H1 (cell line): ENCODE measurements at regions not wholly inside any gene's neighbourhood (a gene's known extent, or its start where the extent isn't known, plus 50 kb on each side); places are given as distances from the start of the nearest gene placed in this dataset.

Source experiments
- CTCF ChIA-PET: fragments of 300-600 bp; sonication (Branson Sonifier 250); formaldehyde crosslinking; loops from one replicate; lab custom pipeline; 2021; ENCODE audit not compliant: partially characterized antibody; lab: Charles Lee
- POLR2A ChIA-PET: fragments of 300-600 bp; sonication (Branson Sonifier 250); formaldehyde crosslinking; loops from one replicate; lab custom pipeline; 2021; ENCODE audit warnings: inconsistent platforms; ENCODE audit not compliant: partially characterized antibody; lab: Charles Lee
- DNase-seq, 2 experiments: peaks; one replicate each; pipeline versions ENCODE4 v3.0.0 to v3.0.0-alpha.2; 2010 to 2022; ENCODE audit warnings: low spot score in 2 of 2, low read depth in 1 of 2, mixed read lengths in 1 of 2
- FAIRE-seq: peaks from 2 replicates; lab custom pipeline; 2011; peaks lifted over from hg19 to GRCh38; lab: Jason Lieb, UNC
- H2AFZ ChIP-seq: 2 replicates; pipeline ENCODE4 v1.8.1; 2012; ENCODE audit warnings: low read length, inconsistent platforms
- H2AK5ac ChIP-seq: 2 replicates; pipeline ENCODE4 v1.6.1; 2013; ENCODE audit warnings: low read depth, low read length
- H2BK120ac ChIP-seq: replicated peaks from 2 replicates; pipeline ENCODE3; 2013; ENCODE audit warnings: low read depth, low read length, inconsistent platforms
- H2BK12ac ChIP-seq: 2 replicates; pipeline ENCODE4 v1.6.1; 2013; ENCODE audit warnings: low read depth, low read length
- H2BK15ac ChIP-seq: 2 replicates; pipeline ENCODE4 v1.6.1; 2013; ENCODE audit warnings: low read length
- H2BK20ac ChIP-seq: 2 replicates; pipeline ENCODE4 v1.6.1; 2013; ENCODE audit warnings: low read length
- H2BK5ac ChIP-seq: 2 replicates; pipeline ENCODE4 v1.6.1; 2013; ENCODE audit warnings: low read depth, low read length
- H3K14ac ChIP-seq: 2 replicates; pipeline ENCODE4 v1.6.1; 2013; ENCODE audit warnings: inconsistent platforms; ENCODE audit not compliant: insufficient read length
- H3K18ac ChIP-seq: 2 replicates; pipeline ENCODE4 v1.6.1; 2013; ENCODE audit warnings: low read length; ENCODE audit errors: extremely low read depth
- H3K23ac ChIP-seq: 2 replicates; pipeline ENCODE4 v1.6.1; 2013; ENCODE audit warnings: inconsistent platforms; ENCODE audit not compliant: insufficient read length
- H3K23me2 ChIP-seq: 2 replicates; pipeline ENCODE4 v1.6.1; 2013; ENCODE audit warnings: low read depth, low read length
- H3K27ac ChIP-seq: 2 replicates; pipeline ENCODE4 v1.6.1; 2011; ENCODE audit warnings: low read depth, low read length, inconsistent platforms
- H3K27me3 ChIP-seq, 4 experiments: replicated peaks in 1 of 4; 1 replicate in 1 of 4; 2 replicates in 3 of 4; pipeline versions ENCODE4 v1.6.1 to v1.8.1; 2011 to 2013; ENCODE audit warnings: low read length in 3 of 4, mild to moderate bottlenecking in 3 of 4, inconsistent platforms in 2 of 4, mixed read lengths in 2 of 4, moderate library complexity in 1 of 4; ENCODE audit not compliant: control insufficient read depth in 3 of 4, insufficient read depth in 3 of 4; ENCODE audit errors: extremely low read depth in 1 of 4
- H3K36me3 ChIP-seq, 4 experiments: 2 replicates each; pipeline versions ENCODE4 v1.6.1 to v1.8.1; 2011 to 2013; ENCODE audit warnings: mild to moderate bottlenecking in 4 of 4, low read length in 3 of 4, moderate library complexity in 2 of 4, control low read depth in 1 of 4, inconsistent platforms in 1 of 4; ENCODE audit not compliant: insufficient read depth in 4 of 4, control insufficient read depth in 2 of 4
- H3K4ac ChIP-seq: replicated peaks from 2 replicates; pipeline ENCODE3; 2013; ENCODE audit warnings: low read length, low read depth, mixed read lengths, inconsistent platforms; ENCODE audit not compliant: insufficient read length
- H3K4me1 ChIP-seq, 4 experiments: replicated peaks in 1 of 4; 1 replicate in 1 of 4; 2 replicates in 3 of 4; pipeline versions ENCODE4 v1.6.1 to v1.8.1; 2011 to 2013; ENCODE audit warnings: low read length in 3 of 4, inconsistent platforms in 2 of 4, mixed read lengths in 1 of 4; ENCODE audit not compliant: insufficient read depth in 4 of 4, control insufficient read depth in 3 of 4
- H3K4me2 ChIP-seq, 2 experiments: 2 replicates each; pipeline versions ENCODE4 v1.6.1 to v1.8.1; 2011 to 2013; ENCODE audit warnings: low read depth in 2 of 2, low read length in 2 of 2, control low read depth in 1 of 2, inconsistent platforms in 1 of 2, mild to moderate bottlenecking in 1 of 2; ENCODE audit not compliant: insufficient read depth in 1 of 2
- H3K4me3 ChIP-seq, 4 experiments: fragments of 200-600, 300-600 bp in 1 of 4; sonication (generic), shearing (Covaris generic), sonication (Bioruptor Twin) in 1 of 4; 2 replicates each; pipeline versions ENCODE4 v1.5.1 to v1.8.1; 2011 to 2016; ENCODE audit warnings: low read length in 4 of 4, low read depth in 3 of 4, control low read depth in 2 of 4, inconsistent platforms in 2 of 4, mild to moderate bottlenecking in 2 of 4, mixed read lengths in 1 of 4, moderate library complexity in 1 of 4; ENCODE audit not compliant: insufficient read depth in 2 of 4; ENCODE audit errors: extremely low read depth in 1 of 4
- H3K56ac ChIP-seq: replicated peaks from 2 replicates; pipeline ENCODE3; 2013; ENCODE audit warnings: low read depth, mild to moderate bottlenecking, mixed read lengths, low read length, inconsistent platforms; ENCODE audit not compliant: insufficient read length
- H3K79me1 ChIP-seq: 2 replicates; pipeline ENCODE4 v1.6.1; 2013; ENCODE audit warnings: low read depth, low read length, control low read depth
- H3K79me2 ChIP-seq, 2 experiments: 2 replicates each; pipeline versions ENCODE4 v1.6.1 to v1.8.1; 2012 to 2013; ENCODE audit warnings: low read length in 2 of 2, mild to moderate bottlenecking in 2 of 2, inconsistent platforms in 1 of 2; ENCODE audit not compliant: insufficient read depth in 2 of 2, control insufficient read depth in 1 of 2
- H3K9ac ChIP-seq, 4 experiments: replicated peaks in 1 of 4; 1 replicate in 1 of 4; 2 replicates in 3 of 4; pipeline versions ENCODE4 v1.6.1 to v1.8.1; 2011 to 2013; ENCODE audit warnings: low read depth in 3 of 4, low read length in 3 of 4, control low read depth in 2 of 4, mild to moderate bottlenecking in 2 of 4, moderate library complexity in 2 of 4, inconsistent platforms in 1 of 4; ENCODE audit errors: extremely low read depth in 1 of 4
- H3K9me3 ChIP-seq, 2 experiments: 2 replicates each; pipeline versions ENCODE4 v1.6.1 to v1.8.1; 2012 to 2013; ENCODE audit warnings: mild to moderate bottlenecking in 2 of 2, moderate library complexity in 2 of 2, control low read depth in 1 of 2, inconsistent platforms in 1 of 2, low read depth in 1 of 2, low read length in 1 of 2, mixed read lengths in 1 of 2; ENCODE audit not compliant: insufficient read depth in 2 of 2
- H4K20me1 ChIP-seq, 2 experiments: replicated peaks in 1 of 2; 2 replicates each; pipeline versions ENCODE3 to v1.8.1; 2011 to 2013; ENCODE audit warnings: inconsistent platforms in 2 of 2, low read length in 2 of 2, mild to moderate bottlenecking in 1 of 2; ENCODE audit not compliant: insufficient read depth in 2 of 2, control insufficient read depth in 1 of 2
- H4K5ac ChIP-seq: 2 replicates; pipeline ENCODE4 v1.6.1; 2013; ENCODE audit warnings: low read length, low read depth, mixed read lengths, inconsistent platforms; ENCODE audit not compliant: insufficient read length
- H4K8ac ChIP-seq: 2 replicates; pipeline ENCODE4 v1.8.0; 2013; ENCODE audit warnings: mild to moderate bottlenecking, moderate library complexity, low read length, inconsistent platforms; ENCODE audit not compliant: insufficient read depth; ENCODE audit errors: extremely low read depth
- H4K91ac ChIP-seq: replicated peaks from 2 replicates; pipeline ENCODE3; 2013; ENCODE audit warnings: low read length, mixed read lengths, inconsistent platforms; ENCODE audit not compliant: insufficient read length
- ATF3 ChIP-seq: IDR thresholded peaks from 2 replicates; pipeline ENCODE4 v1.6.1; 2011; ENCODE audit warnings: low read depth, mild to moderate bottlenecking, low read length; ENCODE audit not compliant: insufficient read depth
- EP300 ChIP-seq, 2 experiments: IDR thresholded peaks; 1 replicate in 1 of 2; 2 replicates in 1 of 2; pipeline ENCODE4 v1.6.1; 2011 to 2012; ENCODE audit warnings: low read depth in 2 of 2, low read length in 2 of 2, mild to moderate bottlenecking in 2 of 2, borderline replicate concordance in 1 of 2, inconsistent platforms in 1 of 2, moderate library complexity in 1 of 2
- FOSL1 ChIP-seq: IDR thresholded peaks from 2 replicates; pipeline ENCODE4 v1.6.1; 2011; ENCODE audit warnings: mild to moderate bottlenecking, low read depth, low read length, moderate library complexity; ENCODE audit not compliant: insufficient read depth
- HDAC2 ChIP-seq, 2 experiments: fragments of 300-600 bp in 1 of 2; sonication (generic) in 1 of 2; IDR thresholded peaks; 2 replicates each; pipeline ENCODE4 v1.6.1; 2011 to 2012; ENCODE audit warnings: low read depth in 2 of 2, low read length in 2 of 2, mild to moderate bottlenecking in 2 of 2, moderate library complexity in 2 of 2, borderline replicate concordance in 1 of 2, inconsistent platforms in 1 of 2
- HDAC6 ChIP-seq: IDR thresholded peaks from one replicate; pipeline ENCODE4 v1.7.1; 2012; ENCODE audit warnings: low read depth, mild to moderate bottlenecking, inconsistent platforms, low read length, moderate library complexity
- JUND ChIP-seq: IDR thresholded peaks from 2 replicates; pipeline ENCODE4 v1.6.1; 2011; ENCODE audit warnings: mild to moderate bottlenecking, improper control_type of control experiment, low read length
- KDM1A ChIP-seq: fragments of 200-600, 300-600 bp; sonication (generic); IDR thresholded peaks from 2 replicates; pipeline ENCODE4 v1.7.1; 2016; ENCODE audit warnings: mild to moderate bottlenecking, low read length, borderline replicate concordance
- PHF8 ChIP-seq: fragments of 200-600 bp; sonication (generic); conservative IDR thresholded peaks from 2 replicates; pipeline ENCODE4 v1.7.1; 2012; ENCODE audit warnings: low read depth, mild to moderate bottlenecking, inconsistent platforms, low read length, moderate library complexity
- SIX5 ChIP-seq: IDR thresholded peaks from 2 replicates; pipeline ENCODE4 v1.6.1; 2011; ENCODE audit warnings: mild to moderate bottlenecking, low read depth, low read length
- SP4 ChIP-seq: IDR thresholded peaks from 2 replicates; pipeline ENCODE4 v1.6.1; 2012; ENCODE audit warnings: low read length, inconsistent platforms
- TAF1 ChIP-seq: IDR thresholded peaks from 2 replicates; pipeline ENCODE4 v1.6.1; 2011; ENCODE audit warnings: mild to moderate bottlenecking, low read depth, low read length
- USF2 ChIP-seq: IDR thresholded peaks from 2 replicates; pipeline ENCODE4 v1.6.1; 2011; ENCODE audit warnings: low read length, improper control_type of control experiment
- ZNF274 ChIP-seq: IDR thresholded peaks from 2 replicates; pipeline ENCODE4 v1.7.0; 2012; ENCODE audit warnings: low read length, borderline replicate concordance; ENCODE audit errors: extremely low read depth
- WGBS, 2 experiments: shearing (Covaris generic) in 1 of 2; methylation state at CpG; one replicate each; pipeline versions ENCODE4 v1.1.6 to v1.1.7; 2013 to 2015; ENCODE audit warnings: low lambda C conversion rate in 2 of 2, mixed read lengths in 2 of 2, inconsistent platforms in 1 of 2, low coverage in 1 of 2, missing lambda C conversion rate in 1 of 2; ENCODE audit not compliant: insufficient replicate concordance in 2 of 2, insufficient coverage in 1 of 2, insufficient read length in 1 of 2; ENCODE audit errors: extremely low coverage in 1 of 2, missing lambda C conversion rate in 1 of 2; 5-methylcytosine and 5-hydroxymethylcytosine counted together

- Histone ChIP-seq H3K14ac (no peak overlapping the region), H3K56ac (no peak overlapping the region), H3K36me3 (no peaks in the 10 kb centered on the region; a peak in 1 of 8 replicates), H3K4ac (no peak overlapping the region), H3K9ac (no peak overlapping the region), H3K27me3 (no peaks in the 10 kb centered on the region), H2AFZ (no peak overlapping the region), H3K79me2 (no peaks in the 10 kb centered on the region), H2BK12ac (no peak overlapping the region), H3K23ac (no peak overlapping the region), H3K27ac (no peak overlapping the region), H2BK20ac (no peak overlapping the region), H2BK120ac (no peak overlapping the region), H3K4me3 (no peak overlapping the region), H4K20me1 (no peaks in the 10 kb centered on the region), H4K8ac (no peak overlapping the region), H4K91ac (no peak overlapping the region), H2BK15ac (no peak overlapping the region), H3K9me3 (no peaks in the 10 kb centered on the region), H4K5ac (no peak overlapping the region), H3K18ac (no peak overlapping the region), H3K79me1 (no peaks in the 10 kb centered on the region), H3K4me2 (no peak overlapping the region), H3K23me2 (no peaks in the 10 kb centered on the region), H3K4me1 (no peaks in the 10 kb centered on the region), H2BK5ac (no peak overlapping the region), H2AK5ac (no peak overlapping the region)
- FAIRE-seq (no peak), DNase-seq (no peak)
- CTCF ChIA-PET: interaction anchor here (0.7 kb wide), 1 partner anchor 209 kb away, joined by 3 read pairs; no protein-coding TSS in a partner anchor
- WGBS, 2 experiments: 93% methylated on average over 4 of the region's 4 CpGs; no CpG with 5 or more reads in 1 of the 2 experiments
- TF ChIP-seq ATF3 (no peak), JUND (no peak), HDAC2 (IDR thresholded peaks at IDR 0.05; ENCODE audit: borderline replicate concordance in 1 of 2, low read depth in 2 of 2, low read length in 2 of 2) (no peak), ZNF274 (no peak), FOSL1 (no peak), TAF1 (no peak), SP4 (no peak), HDAC6 (no peak), USF2 (no peak), KDM1A (no peak), PHF8 (no peak), EP300 (IDR thresholded peaks at IDR 0.05; ENCODE audit: borderline replicate concordance in 1 of 2, low read depth in 2 of 2, low read length in 2 of 2) (no peak), SIX5 (no peak)
- POLR2A ChIA-PET: no interaction called here
These were observed 345.4 kb upstream of the NCAM2 start for GRCh38 chr21:20652846-20653245.
